ENCODE measurements at regions not wholly inside any gene's neighbourhood (a gene's known extent, or its start where the extent isn't known, plus 50 kb on each side); places are given as distances from the start of the nearest gene placed in this dataset.
A peak's percentile ranks its signal among the peaks of the same experiment; 100 is the strongest.

DNA sequence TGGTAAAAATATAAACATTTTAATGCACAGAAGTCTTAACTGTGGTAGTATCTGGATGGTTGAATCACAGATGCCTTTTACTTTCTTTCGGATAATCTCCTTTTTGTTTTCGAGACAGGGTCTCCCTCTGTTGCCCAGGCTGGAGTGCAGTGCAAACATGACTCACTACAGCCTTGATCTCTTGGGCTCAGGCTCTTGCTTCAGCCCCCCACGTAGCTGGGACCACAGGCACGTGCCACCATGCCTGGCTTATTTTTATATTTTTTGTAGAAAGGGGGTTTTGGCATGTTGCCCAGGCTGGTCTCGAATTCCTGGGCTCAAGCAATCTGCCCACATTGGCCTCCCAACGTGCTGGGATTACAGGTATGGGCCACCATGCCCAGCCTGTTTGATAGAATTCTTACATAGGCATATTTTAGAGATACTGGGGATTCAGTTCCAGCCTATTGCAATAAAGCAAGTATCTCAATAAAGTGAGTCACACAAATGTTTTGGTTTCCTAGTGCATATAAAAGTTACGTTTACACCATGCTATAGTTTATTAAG, 99.2 kb downstream of the SNAPC1 start (continued):
- TF ChIP-seq ZNF614 (CRISPR knock-in tag; IDR thresholded peaks at IDR 0.05; ENCODE audit: borderline replicate concordance), result no peak
- no peak for TF ChIP-seq THAP11 (CRISPR knock-in tag; IDR thresholded peaks at IDR 0.05)
- TF ChIP-seq, protein P1, sequence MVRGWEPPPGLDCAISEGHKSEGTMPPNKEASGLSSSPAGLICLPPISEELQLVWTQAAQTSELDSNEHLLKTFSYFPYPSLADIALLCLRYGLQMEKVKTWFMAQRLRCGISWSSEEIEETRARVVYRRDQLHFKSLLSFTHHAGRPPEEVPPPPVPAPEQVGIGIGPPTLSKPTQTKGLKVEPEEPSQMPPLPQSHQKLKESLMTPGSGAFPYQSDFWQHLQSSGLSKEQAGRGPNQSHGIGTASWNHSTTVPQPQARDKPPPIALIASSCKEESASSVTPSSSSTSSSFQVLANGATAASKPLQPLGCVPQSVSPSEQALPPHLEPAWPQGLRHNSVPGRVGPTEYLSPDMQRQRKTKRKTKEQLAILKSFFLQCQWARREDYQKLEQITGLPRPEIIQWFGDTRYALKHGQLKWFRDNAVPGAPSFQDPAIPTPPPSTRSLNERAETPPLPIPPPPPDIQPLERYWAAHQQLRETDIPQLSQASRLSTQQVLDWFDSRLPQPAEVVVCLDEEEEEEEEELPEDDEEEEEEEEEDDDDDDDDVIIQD (CRISPR knock-in tag; IDR thresholded peaks at IDR 0.05; ENCODE audit: low read depth), result peak; percentile 40; the same call in 1 of the 2 replicates
- TF ChIP-seq, protein P2, sequence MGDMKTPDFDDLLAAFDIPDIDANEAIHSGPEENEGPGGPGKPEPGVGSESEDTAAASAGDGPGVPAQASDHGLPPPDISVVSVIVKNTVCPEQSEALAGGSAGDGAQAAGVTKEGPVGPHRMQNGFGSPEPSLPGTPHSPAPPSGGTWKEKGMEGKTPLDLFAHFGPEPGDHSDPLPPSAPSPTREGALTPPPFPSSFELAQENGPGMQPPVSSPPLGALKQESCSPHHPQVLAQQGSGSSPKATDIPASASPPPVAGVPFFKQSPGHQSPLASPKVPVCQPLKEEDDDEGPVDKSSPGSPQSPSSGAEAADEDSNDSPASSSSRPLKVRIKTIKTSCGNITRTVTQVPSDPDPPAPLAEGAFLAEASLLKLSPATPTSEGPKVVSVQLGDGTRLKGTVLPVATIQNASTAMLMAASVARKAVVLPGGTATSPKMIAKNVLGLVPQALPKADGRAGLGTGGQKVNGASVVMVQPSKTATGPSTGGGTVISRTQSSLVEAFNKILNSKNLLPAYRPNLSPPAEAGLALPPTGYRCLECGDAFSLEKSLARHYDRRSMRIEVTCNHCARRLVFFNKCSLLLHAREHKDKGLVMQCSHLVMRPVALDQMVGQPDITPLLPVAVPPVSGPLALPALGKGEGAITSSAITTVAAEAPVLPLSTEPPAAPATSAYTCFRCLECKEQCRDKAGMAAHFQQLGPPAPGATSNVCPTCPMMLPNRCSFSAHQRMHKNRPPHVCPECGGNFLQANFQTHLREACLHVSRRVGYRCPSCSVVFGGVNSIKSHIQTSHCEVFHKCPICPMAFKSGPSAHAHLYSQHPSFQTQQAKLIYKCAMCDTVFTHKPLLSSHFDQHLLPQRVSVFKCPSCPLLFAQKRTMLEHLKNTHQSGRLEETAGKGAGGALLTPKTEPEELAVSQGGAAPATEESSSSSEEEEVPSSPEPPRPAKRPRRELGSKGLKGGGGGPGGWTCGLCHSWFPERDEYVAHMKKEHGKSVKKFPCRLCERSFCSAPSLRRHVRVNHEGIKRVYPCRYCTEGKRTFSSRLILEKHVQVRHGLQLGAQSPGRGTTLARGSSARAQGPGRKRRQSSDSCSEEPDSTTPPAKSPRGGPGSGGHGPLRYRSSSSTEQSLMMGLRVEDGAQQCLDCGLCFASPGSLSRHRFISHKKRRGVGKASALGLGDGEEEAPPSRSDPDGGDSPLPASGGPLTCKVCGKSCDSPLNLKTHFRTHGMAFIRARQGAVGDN (CRISPR knock-in tag; IDR thresholded peaks at IDR 0.05), result no peak
- peak; percentile 54 for TF ChIP-seq FOSL1 (CRISPR knock-in tag; IDR thresholded peaks at IDR 0.05; ENCODE audit: borderline replicate concordance)
- peak; percentile 60; the same call in 1 of the 2 replicates for TF ChIP-seq POGZ (CRISPR knock-in tag; IDR thresholded peaks at IDR 0.05)
- TF ChIP-seq, protein P3, sequence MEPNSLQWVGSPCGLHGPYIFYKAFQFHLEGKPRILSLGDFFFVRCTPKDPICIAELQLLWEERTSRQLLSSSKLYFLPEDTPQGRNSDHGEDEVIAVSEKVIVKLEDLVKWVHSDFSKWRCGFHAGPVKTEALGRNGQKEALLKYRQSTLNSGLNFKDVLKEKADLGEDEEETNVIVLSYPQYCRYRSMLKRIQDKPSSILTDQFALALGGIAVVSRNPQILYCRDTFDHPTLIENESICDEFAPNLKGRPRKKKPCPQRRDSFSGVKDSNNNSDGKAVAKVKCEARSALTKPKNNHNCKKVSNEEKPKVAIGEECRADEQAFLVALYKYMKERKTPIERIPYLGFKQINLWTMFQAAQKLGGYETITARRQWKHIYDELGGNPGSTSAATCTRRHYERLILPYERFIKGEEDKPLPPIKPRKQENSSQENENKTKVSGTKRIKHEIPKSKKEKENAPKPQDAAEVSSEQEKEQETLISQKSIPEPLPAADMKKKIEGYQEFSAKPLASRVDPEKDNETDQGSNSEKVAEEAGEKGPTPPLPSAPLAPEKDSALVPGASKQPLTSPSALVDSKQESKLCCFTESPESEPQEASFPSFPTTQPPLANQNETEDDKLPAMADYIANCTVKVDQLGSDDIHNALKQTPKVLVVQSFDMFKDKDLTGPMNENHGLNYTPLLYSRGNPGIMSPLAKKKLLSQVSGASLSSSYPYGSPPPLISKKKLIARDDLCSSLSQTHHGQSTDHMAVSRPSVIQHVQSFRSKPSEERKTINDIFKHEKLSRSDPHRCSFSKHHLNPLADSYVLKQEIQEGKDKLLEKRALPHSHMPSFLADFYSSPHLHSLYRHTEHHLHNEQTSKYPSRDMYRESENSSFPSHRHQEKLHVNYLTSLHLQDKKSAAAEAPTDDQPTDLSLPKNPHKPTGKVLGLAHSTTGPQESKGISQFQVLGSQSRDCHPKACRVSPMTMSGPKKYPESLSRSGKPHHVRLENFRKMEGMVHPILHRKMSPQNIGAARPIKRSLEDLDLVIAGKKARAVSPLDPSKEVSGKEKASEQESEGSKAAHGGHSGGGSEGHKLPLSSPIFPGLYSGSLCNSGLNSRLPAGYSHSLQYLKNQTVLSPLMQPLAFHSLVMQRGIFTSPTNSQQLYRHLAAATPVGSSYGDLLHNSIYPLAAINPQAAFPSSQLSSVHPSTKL (CRISPR knock-in tag; IDR thresholded peaks at IDR 0.05), result peak; percentile 68
- TF ChIP-seq, protein P4, sequence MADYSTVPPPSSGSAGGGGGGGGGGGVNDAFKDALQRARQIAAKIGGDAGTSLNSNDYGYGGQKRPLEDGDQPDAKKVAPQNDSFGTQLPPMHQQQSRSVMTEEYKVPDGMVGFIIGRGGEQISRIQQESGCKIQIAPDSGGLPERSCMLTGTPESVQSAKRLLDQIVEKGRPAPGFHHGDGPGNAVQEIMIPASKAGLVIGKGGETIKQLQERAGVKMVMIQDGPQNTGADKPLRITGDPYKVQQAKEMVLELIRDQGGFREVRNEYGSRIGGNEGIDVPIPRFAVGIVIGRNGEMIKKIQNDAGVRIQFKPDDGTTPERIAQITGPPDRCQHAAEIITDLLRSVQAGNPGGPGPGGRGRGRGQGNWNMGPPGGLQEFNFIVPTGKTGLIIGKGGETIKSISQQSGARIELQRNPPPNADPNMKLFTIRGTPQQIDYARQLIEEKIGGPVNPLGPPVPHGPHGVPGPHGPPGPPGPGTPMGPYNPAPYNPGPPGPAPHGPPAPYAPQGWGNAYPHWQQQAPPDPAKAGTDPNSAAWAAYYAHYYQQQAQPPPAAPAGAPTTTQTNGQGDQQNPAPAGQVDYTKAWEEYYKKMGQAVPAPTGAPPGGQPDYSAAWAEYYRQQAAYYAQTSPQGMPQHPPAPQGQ (CRISPR knock-in tag; IDR thresholded peaks at IDR 0.05; ENCODE audit: borderline replicate concordance), result no peak
- no peak for TF ChIP-seq GABPA (IDR thresholded peaks at IDR 0.05; ENCODE audit: low read depth, low read length)
- no peak for TF ChIP-seq GABPA (CRISPR knock-in tag; IDR thresholded peaks at IDR 0.05; ENCODE audit: low read depth)
- no peak for TF ChIP-seq PCBP2 (optimal IDR thresholded peaks at IDR 0.05; ENCODE audit: low read depth, low read length, poor library complexity, severe bottlenecking)
- TF ChIP-seq, protein P5, sequence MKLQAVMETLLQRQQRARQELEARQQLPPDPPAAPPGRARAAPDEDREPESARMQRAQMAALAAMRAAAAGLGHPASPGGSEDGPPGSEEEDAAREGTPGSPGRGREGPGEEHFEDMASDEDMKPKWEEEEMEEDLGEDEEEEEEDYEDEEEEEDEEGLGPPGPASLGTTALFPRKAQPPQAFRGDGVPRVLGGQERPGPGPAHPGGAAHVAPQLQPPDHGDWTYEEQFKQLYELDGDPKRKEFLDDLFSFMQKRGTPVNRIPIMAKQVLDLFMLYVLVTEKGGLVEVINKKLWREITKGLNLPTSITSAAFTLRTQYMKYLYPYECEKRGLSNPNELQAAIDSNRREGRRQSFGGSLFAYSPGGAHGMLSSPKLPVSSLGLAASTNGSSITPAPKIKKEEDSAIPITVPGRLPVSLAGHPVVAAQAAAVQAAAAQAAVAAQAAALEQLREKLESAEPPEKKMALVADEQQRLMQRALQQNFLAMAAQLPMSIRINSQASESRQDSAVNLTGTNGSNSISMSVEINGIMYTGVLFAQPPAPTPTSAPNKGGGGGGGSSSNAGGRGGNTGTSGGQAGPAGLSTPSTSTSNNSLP (IDR thresholded peaks at IDR 0.05; ENCODE audit: low read depth, low read length), result no peak
- TF ChIP-seq, protein P6, sequence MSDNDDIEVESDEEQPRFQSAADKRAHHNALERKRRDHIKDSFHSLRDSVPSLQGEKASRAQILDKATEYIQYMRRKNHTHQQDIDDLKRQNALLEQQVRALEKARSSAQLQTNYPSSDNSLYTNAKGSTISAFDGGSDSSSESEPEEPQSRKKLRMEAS (IDR thresholded peaks at IDR 0.05), result peak; percentile 26; the same call in 1 of the 2 replicates
- TF ChIP-seq, protein P7, sequence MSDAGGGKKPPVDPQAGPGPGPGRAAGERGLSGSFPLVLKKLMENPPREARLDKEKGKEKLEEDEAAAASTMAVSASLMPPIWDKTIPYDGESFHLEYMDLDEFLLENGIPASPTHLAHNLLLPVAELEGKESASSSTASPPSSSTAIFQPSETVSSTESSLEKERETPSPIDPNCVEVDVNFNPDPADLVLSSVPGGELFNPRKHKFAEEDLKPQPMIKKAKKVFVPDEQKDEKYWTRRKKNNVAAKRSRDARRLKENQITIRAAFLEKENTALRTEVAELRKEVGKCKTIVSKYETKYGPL (CRISPR knock-in tag; IDR thresholded peaks at IDR 0.05), result no peak

Data from HepG2 (cell line).